NCI-H748 treated with DMSO at 0.1 percent for 48 hours (cell line): ENCODE measurements at regions not wholly inside any gene's neighbourhood (a gene's known extent, or its start where the extent isn't known, plus 50 kb on each side); places are given as distances from the start of the nearest gene placed in this dataset.

Experiments used
- DNase-seq: peaks from one replicate; lab custom pipeline; 2025; lab: John Stamatoyannopoulos, UW

- no peak for DNase-seq
These were observed 175.2 kb downstream of the RND3 start for GRCh38 chr2:150312271-150312670.

DNA sequence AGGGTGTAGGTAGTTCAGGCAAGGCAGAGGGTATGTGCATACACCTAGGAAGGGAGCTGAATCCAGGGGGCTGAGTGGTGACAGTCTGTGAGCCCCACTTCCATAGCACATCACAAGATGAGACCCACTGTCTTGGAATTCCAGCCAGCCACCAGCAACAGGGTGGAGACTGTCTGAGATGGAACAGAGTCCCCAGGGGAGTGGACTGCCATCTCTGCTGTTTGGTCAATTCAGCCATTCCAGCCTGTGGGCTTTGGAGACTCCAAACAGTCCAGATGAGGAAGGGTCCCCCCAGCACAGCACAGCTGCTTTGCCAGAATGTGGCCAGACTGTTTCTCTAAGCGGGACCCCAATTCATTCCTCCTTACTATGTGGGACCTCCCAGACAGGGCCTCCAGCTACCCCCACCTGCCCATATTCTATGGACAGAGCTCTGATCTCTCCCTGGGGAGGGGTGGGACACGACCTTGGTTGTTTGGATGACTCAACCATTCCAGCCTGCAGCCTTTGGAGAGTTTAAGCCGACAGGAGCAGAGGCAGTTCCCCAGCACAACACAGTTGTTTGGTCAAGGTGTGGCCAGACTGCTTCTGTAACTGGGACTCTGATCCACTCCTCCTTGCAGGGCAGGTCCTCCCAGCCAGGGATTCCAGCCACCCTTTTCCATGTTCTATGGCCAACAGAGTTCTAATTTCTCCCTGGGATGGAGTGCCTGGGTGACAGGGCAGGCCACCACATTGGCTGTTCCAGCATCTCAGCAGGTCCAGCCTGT is 178.0 kb downstream of the RND3 start:
- DNase-seq: no peak

GRCh38 chr2:150307258-150307657 is 180.2 kb downstream of the RND3 start:
- DNase-seq: no peak

DNA sequence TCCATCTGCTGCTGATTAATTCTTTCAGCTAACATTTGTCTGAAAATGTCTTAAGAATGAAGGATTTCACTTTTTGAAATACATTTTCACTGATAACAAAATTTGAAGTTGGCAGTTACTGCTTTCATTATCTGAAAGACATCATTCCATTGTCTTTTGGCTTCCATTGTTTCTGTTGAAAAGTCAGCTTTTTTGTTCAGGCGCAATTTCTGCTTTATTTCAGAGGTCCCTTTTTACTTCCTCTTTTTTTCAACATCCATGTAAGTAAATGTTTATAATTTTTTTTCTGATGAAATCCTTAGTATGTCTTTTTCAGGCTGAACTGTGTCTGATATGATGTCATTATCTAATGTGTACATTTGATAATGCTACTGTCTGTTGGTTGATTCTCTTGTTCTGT is 184.2 kb downstream of the RND3 start:
- no peak for DNase-seq

GRCh38 chr2:150298571-150299305 is 188.7 kb downstream of the RND3 start:
- no peak for DNase-seq

DNA sequence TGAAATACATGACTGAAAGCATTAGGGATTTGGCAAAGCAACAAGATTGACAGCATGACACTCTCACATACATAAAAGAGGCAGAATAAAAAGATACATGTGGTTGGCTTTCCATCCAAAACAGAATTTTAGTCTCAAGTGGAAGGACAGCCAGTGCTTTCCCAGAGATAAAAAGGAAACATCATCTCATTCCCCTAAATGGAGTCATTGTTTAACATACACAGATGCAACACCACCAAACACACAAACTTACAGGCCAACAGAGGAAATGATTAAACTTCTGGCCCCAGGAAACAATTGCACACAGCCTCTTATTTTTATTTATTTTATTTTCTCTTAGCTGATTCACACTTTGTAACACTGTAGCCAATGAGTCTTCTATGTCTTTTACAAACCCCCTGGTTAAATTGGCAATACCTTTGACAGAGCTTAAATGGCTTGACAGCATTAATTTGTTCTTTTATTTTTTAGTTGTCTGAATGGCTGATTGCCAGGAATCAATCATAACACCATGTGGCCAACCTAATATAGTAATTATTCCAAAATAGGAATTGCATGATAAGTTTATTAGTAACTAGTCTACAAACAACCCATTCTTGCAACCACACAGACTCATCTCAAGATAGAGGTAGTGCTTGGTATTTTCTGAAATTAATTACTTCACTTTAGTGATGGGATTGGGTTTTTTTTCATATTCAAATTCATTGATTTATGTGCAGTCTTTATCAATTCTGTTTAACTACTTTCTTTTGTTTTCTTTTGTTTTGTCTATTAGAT is 190.5 kb downstream of the RND3 start:
- no peak for DNase-seq

GRCh38 chr2:150295544-150295943 is 191.9 kb downstream of the RND3 start:
- no peak for DNase-seq

GRCh38 chr2:150293771-150294170 is 193.7 kb downstream of the RND3 start:
- DNase-seq: no peak

DNA sequence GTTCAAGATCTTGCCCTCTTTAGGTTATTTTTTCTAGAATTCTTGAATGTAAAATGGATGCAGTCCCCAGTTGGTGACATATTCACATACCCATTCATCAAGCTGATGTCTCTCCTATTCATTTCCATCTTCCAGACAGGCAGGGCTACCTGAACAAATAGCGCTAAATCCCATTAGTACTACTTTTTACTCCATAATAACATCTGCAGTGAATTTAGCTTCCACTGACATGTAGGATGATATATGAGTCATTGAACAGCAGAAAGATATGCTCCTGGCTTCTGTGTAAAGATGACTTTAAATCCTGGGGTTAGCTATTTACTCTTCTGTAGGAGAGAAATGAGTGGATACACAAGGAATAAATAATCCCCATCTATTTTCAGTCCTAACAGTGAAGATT is 194.7 kb downstream of the RND3 start:
- no peak for DNase-seq

GRCh38 chr2:150292192-150292591 is 195.3 kb downstream of the RND3 start:
- DNase-seq: no peak

GRCh38 chr2:150286730-150287362 is 200.6 kb downstream of the RND3 start:
- no peak for DNase-seq

DNA sequence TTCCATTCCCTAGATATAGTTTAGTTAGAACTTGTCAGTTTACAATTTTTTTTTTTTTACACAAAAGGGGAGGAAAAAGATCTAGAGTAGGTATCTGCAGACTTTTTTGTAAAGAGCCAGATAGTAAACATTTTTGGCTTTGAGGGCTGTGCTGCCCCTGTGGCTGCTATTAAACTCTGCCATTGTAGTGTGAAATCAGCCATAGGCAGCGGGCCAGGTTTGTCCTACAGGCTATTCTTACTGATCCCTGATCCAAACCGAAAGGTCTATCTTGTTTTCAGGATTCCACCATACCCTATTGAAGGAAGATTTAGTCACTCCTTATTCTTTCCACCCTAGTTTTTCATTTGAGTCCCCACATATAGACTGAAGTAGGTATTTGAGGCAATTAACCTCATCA is 203.4 kb downstream of the RND3 start:
- no peak for DNase-seq

DNA sequence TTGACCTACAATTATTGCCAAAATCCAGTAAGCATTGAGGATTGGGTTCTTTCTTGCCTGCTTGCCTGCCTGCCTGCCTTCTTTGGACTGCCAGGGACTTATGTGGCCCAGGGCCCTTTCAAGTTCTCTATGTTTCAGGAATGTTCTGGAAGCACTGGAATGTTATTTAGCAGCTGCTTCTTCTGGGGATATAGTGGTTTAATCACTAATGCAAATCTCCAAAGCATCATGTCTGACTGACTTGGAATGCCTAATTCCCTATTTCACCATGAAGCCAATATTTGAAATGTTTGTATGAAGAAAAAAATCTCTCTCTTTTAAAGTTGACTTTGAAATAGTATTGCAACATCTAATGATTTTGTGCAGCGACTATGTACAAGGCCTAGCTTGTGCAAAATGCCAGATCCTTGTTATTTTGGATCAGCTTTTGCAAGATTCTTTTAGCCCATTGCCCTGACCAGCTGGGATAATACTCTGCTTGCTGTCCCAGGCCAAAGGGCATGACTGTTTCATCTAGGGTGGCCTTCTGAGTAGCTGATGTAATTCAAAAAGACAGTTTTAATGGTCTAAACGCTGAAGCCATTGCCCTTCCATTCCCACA is 204.6 kb downstream of the RND3 start:
- no peak for DNase-seq

DNA sequence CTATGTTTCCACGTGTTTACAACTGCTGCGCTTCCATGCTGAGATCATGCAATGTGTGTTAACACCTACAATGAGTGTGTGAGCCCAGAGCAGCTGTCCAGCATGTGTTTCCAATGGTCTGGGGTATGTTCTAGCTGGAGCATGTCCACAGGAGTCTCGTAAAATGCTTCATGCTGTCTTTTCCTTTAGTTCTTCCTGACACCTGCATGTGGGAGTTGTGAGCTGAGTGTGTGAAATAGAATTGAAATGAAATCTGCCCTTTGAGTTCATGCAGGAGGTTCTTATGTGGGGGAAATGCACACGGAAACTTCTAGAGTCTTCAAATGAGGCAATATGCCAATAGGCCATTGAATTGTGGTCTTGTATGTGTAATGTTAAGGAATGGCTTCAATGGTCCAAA is 205.1 kb downstream of the RND3 start:
- no peak for DNase-seq

GRCh38 chr2:150280231-150280630 is 207.2 kb downstream of the RND3 start:
- no peak for DNase-seq

GRCh38 chr2:150279686-150280085 is 207.8 kb downstream of the RND3 start:
- no peak for DNase-seq

- no peak for DNase-seq
These were observed 210.7 kb downstream of the RND3 start for GRCh38 chr2:150276737-150277136.

- no peak for DNase-seq
These were observed 213.4 kb downstream of the RND3 start for GRCh38 chr2:150274108-150274507.

- no peak for DNase-seq
These were observed 215.3 kb downstream of the RND3 start for GRCh38 chr2:150271952-150272802.

DNA sequence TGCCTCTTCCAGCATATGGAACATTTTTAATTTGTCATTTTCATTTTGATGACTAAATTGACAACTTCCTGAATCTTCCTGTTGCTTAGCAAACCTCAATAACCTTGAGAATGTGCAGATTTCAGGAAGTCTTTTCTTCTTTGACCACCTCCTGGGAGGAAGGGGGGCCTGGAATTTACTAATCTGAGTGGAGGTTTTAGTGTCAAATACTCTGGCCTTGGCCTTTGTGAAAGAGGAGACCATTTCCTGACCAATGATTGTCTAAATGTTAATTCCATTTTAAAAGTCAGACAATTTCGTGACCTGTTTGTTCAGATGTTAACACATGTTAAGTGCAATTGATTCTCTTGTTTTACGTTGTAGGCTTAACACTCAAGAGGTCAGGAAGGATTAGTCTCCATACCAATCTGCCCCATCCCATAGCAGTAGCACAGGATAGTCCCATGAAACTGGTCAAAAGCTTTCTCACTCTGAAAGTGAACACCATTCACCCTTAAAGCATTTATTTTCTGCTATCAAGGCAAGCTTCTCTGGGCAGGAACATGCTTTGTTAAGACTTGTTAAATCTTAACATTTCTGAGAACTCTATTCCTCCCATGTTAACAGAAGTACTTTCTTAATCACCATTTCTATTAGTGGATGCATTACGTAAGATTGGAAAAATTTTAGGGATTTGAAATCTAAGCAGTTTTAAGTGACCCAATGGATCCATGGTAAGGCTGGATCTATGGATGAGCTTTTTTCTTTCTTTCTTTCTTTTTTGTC is 219.6 kb downstream of the RND3 start:
- DNase-seq: no peak
